GM18909 (cell line): ENCODE measurements at regions not wholly inside any gene's neighbourhood (a gene's known extent, or its start where the extent isn't known, plus 50 kb on each side); places are given as distances from the start of the nearest gene placed in this dataset.
"Not testable (repeated sequence)": the region's sequence is repeated elsewhere in the genome, so short reads cannot be mapped to it uniquely, and the experiment has no call there.

ENCODE experiments used
- ATAC-seq: cut with Tn5 transposase; IDR thresholded peaks from one replicate; pipeline ENCODE4 v1.9.1; 2021; ENCODE audit warnings: mild to moderate bottlenecking; ENCODE audit not compliant: unreplicated experiment, poor library complexity

DNA sequence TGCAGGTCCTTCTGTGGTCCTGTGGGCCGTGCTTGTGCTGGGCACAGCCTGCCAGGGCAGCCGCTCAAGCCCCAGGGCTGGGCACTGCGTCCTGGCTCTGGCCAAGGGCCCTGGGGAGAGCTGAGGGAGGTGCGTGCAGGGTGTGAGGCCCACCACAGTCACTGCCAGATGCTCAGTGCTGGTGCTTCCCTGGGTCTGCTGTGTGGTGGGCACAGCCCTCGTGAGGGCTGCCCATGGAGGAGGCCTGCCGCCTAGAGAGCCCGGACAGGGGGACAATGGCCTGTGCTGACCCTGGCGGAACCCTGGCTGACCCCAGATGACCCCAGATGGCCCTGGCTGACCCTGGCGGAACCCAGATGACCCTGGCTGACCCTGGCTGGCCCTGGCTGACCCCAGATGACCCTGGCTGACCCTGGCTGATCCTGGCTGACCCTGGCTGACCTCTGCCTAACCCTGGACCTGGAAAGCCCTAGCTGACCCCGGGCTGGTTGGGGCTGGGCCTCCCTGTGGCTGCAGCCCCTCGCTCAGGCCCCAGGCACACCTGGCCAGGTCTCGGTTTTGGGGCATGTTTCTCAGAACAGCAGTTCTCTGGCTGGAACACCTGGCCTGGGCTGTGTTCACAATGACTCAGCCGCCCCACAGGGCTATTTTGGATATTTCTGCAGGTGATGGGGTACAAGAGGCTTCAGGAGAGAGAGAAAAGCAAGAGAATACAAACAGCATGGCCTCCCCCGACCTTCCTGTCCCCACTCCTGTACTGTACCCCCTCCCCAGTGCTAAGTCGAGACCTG lies 55.4 kb downstream of the TMEM121 start:
- peak; percentile 48 for ATAC-seq

GRCh38 chr14:105582639-105583038 lies 56.3 kb downstream of the TMEM121 start:
- ATAC-seq = no peak

DNA sequence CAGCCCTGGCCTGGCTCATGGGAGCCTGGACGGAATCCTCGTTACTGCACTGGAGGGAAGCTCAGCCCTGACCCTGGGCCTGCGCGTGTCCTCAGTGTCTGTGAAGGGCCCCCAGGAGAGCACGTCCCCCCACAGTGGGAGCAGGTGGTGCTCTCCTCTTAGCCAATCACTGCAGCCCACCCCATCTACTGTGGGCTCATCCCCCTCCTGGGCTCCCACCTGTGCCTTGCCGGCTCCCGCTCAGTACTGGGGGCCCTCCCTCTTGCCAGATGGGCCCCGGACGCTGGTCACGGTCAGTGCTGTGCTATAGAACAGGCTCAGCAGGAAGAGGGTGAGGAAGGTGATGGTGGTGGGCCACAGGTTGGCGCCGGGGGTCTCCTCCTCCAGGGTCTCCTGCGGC lies 57.5 kb downstream of the TMEM121 start:
- ATAC-seq = not testable (repeated sequence)

GRCh38 chr14:105585290-105585689 lies 58.9 kb downstream of the TMEM121 start:
- not testable (repeated sequence) for ATAC-seq

- ATAC-seq = not testable (repeated sequence)
Observed at GRCh38 chr14:105585722-105586121, 59.3 kb downstream of the TMEM121 start.

DNA sequence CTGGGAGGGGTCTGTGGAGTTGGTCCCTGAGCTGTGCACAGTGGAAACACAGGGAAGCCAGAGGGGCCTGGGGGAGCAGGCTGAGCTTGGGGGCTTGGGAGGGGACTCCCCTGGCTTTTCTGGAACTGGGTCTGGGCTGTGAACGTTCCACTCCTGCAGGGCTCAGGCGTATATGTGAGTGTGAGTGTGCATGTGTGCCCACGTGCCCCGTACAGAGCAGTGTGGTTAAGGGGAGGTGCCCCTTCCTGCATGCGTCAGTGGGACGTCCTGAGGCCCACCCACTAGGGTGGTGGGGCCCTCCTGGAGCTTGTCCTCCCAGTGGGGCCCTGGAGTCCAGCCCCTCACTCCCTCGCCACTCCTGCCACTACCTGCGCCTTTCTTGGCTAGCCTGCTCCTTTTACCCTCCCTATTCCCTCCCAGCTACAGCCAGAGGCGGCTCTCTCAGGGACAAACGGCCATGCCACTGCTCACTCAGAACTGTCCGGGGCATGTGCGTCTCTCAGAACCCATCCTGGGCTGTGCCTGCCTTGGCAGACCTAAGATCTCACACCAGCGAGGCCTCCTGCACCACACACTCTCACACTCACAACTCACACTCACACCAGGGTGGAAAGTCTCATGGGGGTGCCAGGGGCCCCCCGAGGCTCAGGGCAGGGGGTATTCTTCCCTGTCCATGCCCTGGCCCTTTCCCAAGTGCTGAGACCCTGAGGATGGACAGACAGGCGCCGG lies 59.9 kb downstream of the TMEM121 start:
- not testable (repeated sequence) for ATAC-seq

DNA sequence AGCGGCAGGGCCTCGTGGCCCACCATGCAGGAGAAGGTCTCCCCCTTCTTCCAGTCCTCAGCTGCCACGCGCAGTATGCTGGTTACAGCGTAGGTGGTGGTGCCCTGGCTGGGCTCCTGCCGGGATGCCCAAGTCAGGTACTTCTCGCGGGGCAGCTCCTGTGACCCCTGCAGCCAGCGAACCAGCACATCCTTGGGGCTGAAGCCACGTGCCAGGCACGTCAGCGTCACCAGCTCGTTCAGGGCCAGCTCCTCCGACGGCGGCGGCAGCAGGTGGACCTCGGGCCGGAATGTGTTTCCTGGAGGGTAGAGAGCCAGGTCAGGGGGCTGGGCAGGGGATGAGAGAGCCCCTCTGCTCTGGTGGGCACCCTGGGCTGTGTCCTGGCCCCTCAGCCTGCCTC lies 60.7 kb downstream of the TMEM121 start:
- ATAC-seq = not testable (repeated sequence)

GRCh38 chr14:105587482-105588235 lies 61.3 kb downstream of the TMEM121 start:
- not testable (repeated sequence) for ATAC-seq

GRCh38 chr14:105588236-105588860 lies 62.0 kb downstream of the TMEM121 start:
- ATAC-seq = no peak

DNA sequence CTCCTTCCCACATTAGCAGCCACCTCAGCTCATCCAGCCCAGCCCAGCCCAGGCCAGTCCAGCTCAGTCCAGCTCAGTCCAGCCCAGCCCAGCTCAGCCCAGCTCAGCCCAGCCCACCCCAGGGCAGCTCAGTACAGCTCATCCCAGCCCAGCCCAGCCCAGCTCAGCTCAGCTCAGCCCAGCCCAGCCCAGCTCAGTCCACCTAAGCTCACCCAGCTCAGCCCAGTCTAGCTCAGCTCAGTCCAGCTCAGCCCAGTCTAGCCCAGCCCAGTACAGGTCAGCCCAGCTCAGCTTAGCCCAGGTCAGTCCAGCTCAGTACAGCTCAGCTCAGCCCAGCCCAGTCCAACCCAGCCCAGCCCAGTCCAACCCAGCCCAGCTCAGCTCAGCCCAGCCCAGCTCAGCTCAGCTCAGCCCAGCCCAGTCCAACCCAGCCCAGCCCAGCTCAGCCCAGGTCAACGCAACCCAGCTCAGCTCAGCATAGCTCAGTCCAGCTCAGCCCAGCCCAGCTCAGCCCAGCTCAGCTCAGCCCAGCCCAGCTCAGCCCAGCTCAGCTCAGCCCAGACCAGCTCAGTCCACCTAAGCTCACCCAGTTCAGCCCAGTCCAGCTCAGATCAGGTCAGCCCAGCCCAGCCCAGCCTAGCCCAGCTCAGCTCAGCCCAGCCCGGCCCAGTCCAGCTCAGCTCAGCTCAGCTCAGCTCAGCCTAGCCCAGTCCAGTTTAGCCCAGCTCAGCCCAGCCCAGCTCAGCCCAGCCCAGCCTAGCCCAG lies 63.0 kb downstream of the TMEM121 start:
- no peak for ATAC-seq

DNA sequence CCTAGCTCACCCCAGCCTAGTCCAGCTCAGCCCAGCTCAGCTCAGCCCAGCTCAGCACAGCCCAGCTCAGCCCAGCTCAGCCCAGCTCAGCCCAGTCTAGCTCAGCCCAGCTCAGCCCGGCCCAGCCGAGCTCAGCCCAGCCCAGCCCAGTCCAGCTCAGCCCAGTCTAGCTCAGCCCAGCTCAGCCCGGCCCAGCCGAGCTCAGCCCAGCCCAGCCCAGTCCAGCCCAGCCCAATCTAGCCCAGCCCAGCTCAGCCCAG lies 63.5 kb downstream of the TMEM121 start:
- ATAC-seq = not testable (repeated sequence)

GRCh38 chr14:105591052-105591451 lies 64.7 kb downstream of the TMEM121 start:
- ATAC-seq = no peak

GRCh38 chr14:105591792-105592341 lies 65.5 kb downstream of the TMEM121 start:
- not testable (repeated sequence) for ATAC-seq

DNA sequence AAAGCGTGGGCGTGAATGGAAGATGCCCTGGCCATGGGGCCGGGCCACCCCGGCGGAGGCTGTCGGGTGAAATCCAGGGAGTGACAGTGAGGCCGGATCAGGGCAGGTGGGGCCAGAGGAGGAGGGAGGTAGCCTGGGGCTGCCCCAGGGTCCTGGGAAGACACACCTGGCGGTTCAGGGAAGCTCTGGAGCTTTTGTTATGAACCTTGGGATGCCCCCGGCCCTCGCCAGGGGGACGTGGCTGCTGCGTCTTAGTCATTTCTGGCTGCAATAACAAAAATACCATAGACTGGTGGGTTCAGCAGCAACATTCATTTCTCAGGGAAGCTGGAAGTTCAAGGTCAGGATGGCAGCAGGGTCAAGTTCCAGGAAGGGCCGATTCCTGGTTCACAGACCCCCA lies 66.3 kb downstream of the TMEM121 start:
- ATAC-seq = not testable (repeated sequence)

DNA sequence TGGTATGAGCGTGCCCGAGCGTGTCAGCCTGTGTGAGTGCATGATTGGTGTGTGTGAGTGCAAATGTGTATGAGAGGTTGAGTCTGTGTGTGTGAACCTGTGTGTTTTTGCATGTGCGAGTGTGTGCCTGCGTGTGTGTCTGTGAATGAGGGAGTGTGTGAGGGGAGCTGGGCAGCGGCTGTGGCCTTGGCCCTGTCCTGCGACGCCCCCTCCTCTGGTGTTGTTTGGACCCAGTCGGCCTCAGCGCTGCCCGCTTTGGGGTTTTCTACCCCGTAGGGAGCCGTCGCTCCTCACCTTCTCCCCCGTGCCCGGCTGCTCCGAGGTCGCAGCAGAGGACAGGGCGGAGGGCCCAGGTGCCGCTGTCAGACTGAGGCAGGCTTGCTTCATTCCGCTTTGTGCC lies 69.0 kb downstream of the TMEM121 start:
- ATAC-seq = not testable (repeated sequence)

DNA sequence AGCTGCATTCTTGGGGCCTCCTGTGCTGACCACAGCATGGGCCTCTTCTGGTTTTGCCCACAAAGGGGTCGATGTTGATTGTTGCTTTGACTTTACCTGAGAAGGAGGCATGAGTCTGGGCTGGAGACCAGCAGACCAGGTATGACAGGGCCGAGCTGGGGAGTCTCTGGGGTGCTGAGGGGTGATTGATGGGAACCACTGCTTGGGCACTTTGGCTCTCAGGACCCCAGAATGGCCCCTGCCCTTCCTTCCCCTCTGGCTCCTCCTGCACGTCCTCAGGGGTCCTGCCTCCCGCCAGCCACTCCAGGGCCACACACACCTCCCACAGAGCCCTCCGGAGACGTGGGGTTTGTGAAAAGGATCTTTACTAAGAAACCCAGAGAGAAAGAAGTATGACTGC lies 70.0 kb downstream of the TMEM121 start:
- ATAC-seq = not testable (repeated sequence)

DNA sequence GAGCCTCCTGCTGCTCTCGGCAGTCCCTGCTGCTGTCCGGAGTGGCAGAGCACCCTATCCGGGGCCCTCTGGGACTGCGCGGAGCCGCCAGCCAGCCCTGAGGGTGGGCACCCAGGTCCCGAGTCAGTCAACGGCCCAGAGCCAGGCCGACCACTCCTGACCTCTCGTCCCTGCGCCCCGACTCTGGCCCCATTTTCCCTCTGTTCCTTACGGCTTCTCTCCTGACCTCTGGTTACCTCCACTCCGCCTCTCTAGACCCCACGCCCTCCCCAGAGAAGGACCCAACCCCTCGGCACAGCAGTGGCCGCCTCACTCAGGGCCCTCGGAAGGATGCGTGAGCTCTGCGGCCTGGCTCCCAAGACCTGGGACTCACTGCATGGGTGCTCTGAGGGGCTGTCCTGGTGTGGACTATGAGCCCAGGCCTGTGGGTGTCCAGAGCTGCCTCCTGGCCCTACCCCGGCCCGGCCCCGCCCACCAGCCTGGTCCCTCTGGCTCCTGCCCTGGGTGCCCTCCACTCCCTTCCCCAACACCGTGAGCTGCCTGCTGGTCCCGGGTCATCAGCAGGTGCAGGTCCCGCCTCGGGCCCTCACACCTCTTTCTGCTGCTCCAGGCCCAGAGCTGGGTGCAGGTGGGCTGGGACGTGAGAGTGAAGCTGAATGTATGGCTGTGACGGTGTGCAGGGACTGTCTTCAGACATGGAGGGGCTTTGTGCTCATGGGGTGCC lies 71.8 kb downstream of the TMEM121 start:
- not testable (repeated sequence) for ATAC-seq

DNA sequence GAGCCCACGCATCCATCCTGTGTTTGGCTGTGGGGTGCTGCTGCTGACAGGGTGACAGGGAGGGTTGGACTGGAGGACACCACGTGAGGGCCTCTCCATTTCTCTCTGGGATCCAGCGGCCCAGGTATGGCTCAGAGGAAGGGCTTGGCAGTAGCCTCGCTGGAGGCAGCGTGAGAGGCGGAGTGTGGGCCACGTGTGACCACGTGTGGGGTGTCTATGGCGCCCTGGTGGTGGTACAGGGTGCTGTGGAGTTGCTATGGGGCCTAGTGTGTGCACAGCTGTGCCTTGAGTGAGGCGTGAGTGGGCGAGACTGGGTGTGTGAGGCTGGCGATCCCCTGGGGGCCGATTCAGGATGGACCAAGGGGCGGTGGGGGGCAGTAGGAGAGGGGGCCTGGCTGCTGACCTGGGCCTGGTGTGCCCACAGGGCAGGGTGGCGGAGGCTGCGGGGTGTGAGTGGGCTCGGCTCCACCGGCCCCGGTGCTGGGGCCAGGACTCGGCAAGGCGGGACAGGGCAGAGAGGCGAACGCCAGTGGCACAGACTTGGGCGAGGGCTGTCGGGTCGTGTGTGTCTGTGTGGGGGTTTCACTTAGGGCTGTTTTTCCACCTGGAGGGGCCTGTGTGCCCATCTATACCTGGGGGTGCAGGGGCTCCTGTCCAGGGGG lies 72.7 kb downstream of the TMEM121 start:
- ATAC-seq = not testable (repeated sequence)
